ENCODE measurements at regions not wholly inside any gene's neighbourhood (a gene's known extent, or its start where the extent isn't known, plus 50 kb on each side); places are given as distances from the start of the nearest gene placed in this dataset.

- no peak overlapping the region for H3K27ac ChIP-seq (ENCODE audit: extremely low read depth, low read depth, low read length)
- POLR2A ChIA-PET = no interaction called here
- H3K4me3 ChIP-seq (ENCODE audit: low read depth, low read length) = no peak overlapping the region
- TF ChIP-seq ZNF785 (tag by site-specific recombination; IDR thresholded peaks at IDR 0.05) (no peak), ZFHX2 (tag by site-specific recombination; conservative IDR thresholded peaks at IDR 0.05) (no peak), ZSCAN5A (tag by site-specific recombination; IDR thresholded peaks at IDR 0.05) (no peak), YY1 (tag by site-specific recombination; IDR thresholded peaks at IDR 0.05) (no peak), ZNF513 (tag by site-specific recombination; IDR thresholded peaks at IDR 0.05) (no peak), ZFP37 (tag by site-specific recombination; IDR thresholded peaks at IDR 0.05) (no peak), INSM2 (tag by site-specific recombination; IDR thresholded peaks at IDR 0.05) (no peak), ZNF121 (tag by site-specific recombination; IDR thresholded peaks at IDR 0.05) (no peak), ZNF184 (tag by site-specific recombination; IDR thresholded peaks at IDR 0.05) (no peak), ZNF488 (tag by site-specific recombination; IDR thresholded peaks at IDR 0.05) (no peak), ZNF157 (tag by site-specific recombination; IDR thresholded peaks at IDR 0.05) (no peak), ZNF155 (tag by site-specific recombination; IDR thresholded peaks at IDR 0.05) (no peak), ZNF394 (tag by site-specific recombination; IDR thresholded peaks at IDR 0.05; ENCODE audit: borderline replicate concordance) (no peak), ZNF707 (tag by site-specific recombination; IDR thresholded peaks at IDR 0.05) (no peak), ZEB2 (tag by site-specific recombination; IDR thresholded peaks at IDR 0.05) (no peak)
- H3K9me3 ChIP-seq (ENCODE audit: control insufficient read depth, insufficient read depth, low read depth, low read length) = no peaks in the 10 kb centered on the region
- no peaks in the 10 kb centered on the region for H3K4me1 ChIP-seq (ENCODE audit: control insufficient read depth, insufficient read depth, low read length)
- H3K36me3 ChIP-seq (ENCODE audit: control insufficient read depth in 2 of 2, insufficient read depth in 1 of 2, low read length in 2 of 2) = no peaks in the 10 kb centered on the region
- CTCF ChIA-PET = interaction anchor here (1.6 kb wide), 1 partner anchor 35 kb away, joined by 7 read pairs; no protein-coding TSS in a partner anchor
These were observed 208.4 kb downstream of the ADGRG6 start for GRCh38 chr6:142510211-142510610.

- no peak overlapping the region for H3K4me3 ChIP-seq (ENCODE audit: low read depth, low read length)
- CTCF ChIA-PET = interaction anchor here (1.2 to 2.4 kb wide), 2 partner anchors 44 to 909 kb away, joined by 4 to 13 read pairs; no protein-coding TSS in a partner anchor
- H3K4me1 ChIP-seq (ENCODE audit: control insufficient read depth, insufficient read depth, low read length) = no peaks in the 10 kb centered on the region
- TF ChIP-seq ZNF398 (tag by site-specific recombination; IDR thresholded peaks at IDR 0.05) (peak; percentile 48), ZBTB20 (tag by site-specific recombination; IDR thresholded peaks at IDR 0.05) (0 out of 2 replicates have a peak, but pooled peaks have one; percentile 48), ZNF202 (tag by site-specific recombination; IDR thresholded peaks at IDR 0.05; ENCODE audit: borderline replicate concordance) (no peak), ZNF837 (tag by site-specific recombination; IDR thresholded peaks at IDR 0.05) (no peak)
- POLR2A ChIA-PET = no interaction called here
- no peaks in the 10 kb centered on the region for H3K9me3 ChIP-seq (ENCODE audit: control insufficient read depth, insufficient read depth, low read depth, low read length)
- no peak overlapping the region for H3K27ac ChIP-seq (ENCODE audit: extremely low read depth, low read depth, low read length)
- H3K36me3 ChIP-seq (ENCODE audit: control insufficient read depth in 2 of 2, insufficient read depth in 1 of 2, low read length in 2 of 2) = no peaks in the 10 kb centered on the region
These were observed 216.3 kb downstream of the ADGRG6 start for GRCh38 chr6:142518126-142518525.

Data from HEK293 (cell line).